ENCODE measurements at regions not wholly inside any gene's neighbourhood (a gene's known extent, or its start where the extent isn't known, plus 50 kb on each side); places are given as distances from the start of the nearest gene placed in this dataset.

- Histone ChIP-seq H3K9me3 (ENCODE audit: control insufficient read depth, low read length) (no peaks in the 10 kb centered on the region), H3K27me3 (replicated peaks; ENCODE audit: control insufficient read depth, insufficient read depth, low read length, poor library complexity, severe bottlenecking) (no peaks in the 10 kb centered on the region), H3K4me3 (ENCODE audit: insufficient read depth, low read depth, low read length, poor library complexity, severe bottlenecking) (no peak overlapping the region), H3K36me3 (ENCODE audit: control insufficient read depth, insufficient read depth, low read length) (no peaks in the 10 kb centered on the region), H3K4me1 (ENCODE audit: control insufficient read depth, insufficient read depth, low read length, poor library complexity, severe bottlenecking) (no peaks in the 10 kb centered on the region), H3K27ac (ENCODE audit: insufficient read depth, low read length, poor library complexity, severe bottlenecking) (no peak overlapping the region)
- no peak for DNase-seq
Observed at GRCh38 chr5:118040496-118040895, 947.9 kb downstream of the DTWD2 start.

GRCh38 chr5:118033686-118034338, 954.5 kb downstream of the DTWD2 start:
- Histone ChIP-seq H3K27ac (ENCODE audit: insufficient read depth, low read length, poor library complexity, severe bottlenecking) (no peak overlapping the region), H3K36me3 (ENCODE audit: control insufficient read depth, insufficient read depth, low read length) (no peaks in the 10 kb centered on the region), H3K4me3 (ENCODE audit: insufficient read depth, low read depth, low read length, poor library complexity, severe bottlenecking) (no peak overlapping the region), H3K9me3 (ENCODE audit: control insufficient read depth, low read length) (no peaks in the 10 kb centered on the region), H3K4me1 (ENCODE audit: control insufficient read depth, insufficient read depth, low read length, poor library complexity, severe bottlenecking) (no peaks in the 10 kb centered on the region), H3K27me3 (replicated peaks; ENCODE audit: control insufficient read depth, insufficient read depth, low read length, poor library complexity, severe bottlenecking) (no peaks in the 10 kb centered on the region)
- DNase-seq: no peak

GRCh38 chr5:118029807-118030206, 958.5 kb downstream of the DTWD2 start:
- no peaks in the 10 kb centered on the region for H3K4me1 ChIP-seq (ENCODE audit: control insufficient read depth, insufficient read depth, low read length, poor library complexity, severe bottlenecking)
- no peak for DNase-seq
- H3K4me3 ChIP-seq (ENCODE audit: insufficient read depth, low read depth, low read length, poor library complexity, severe bottlenecking): no peak overlapping the region
- no peaks in the 10 kb centered on the region for H3K9me3 ChIP-seq (ENCODE audit: control insufficient read depth, low read length)
- no peaks in the 10 kb centered on the region for H3K27me3 ChIP-seq (replicated peaks; ENCODE audit: control insufficient read depth, insufficient read depth, low read length, poor library complexity, severe bottlenecking)
- H3K27ac ChIP-seq (ENCODE audit: insufficient read depth, low read length, poor library complexity, severe bottlenecking): no peak overlapping the region
- H3K36me3 ChIP-seq (ENCODE audit: control insufficient read depth, insufficient read depth, low read length): no peaks in the 10 kb centered on the region

DNA sequence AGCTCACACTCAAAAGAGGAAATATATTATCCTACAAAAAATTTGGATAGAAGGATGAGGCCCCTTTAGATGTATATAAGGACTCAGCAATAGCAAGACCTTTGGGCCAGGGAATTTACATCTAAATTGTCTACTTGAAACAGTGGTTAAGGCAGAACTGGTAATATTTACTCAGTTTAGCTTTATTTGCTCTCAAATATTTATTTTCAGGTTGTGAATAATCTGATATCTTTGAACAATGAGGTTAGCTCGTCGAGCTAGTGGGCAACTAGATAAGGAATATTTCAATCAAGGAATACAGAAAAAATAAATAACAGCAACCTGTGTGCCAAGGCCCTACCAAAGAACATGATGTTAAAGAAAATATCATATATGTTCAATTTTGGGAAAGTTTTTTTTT, 966.3 kb downstream of the DTWD2 start:
- DNase-seq: no peak
- Histone ChIP-seq H3K27ac (ENCODE audit: insufficient read depth, low read length, poor library complexity, severe bottlenecking) (no peak overlapping the region), H3K36me3 (ENCODE audit: control insufficient read depth, insufficient read depth, low read length) (no peaks in the 10 kb centered on the region), H3K9me3 (ENCODE audit: control insufficient read depth, low read length) (no peaks in the 10 kb centered on the region), H3K4me3 (ENCODE audit: insufficient read depth, low read depth, low read length, poor library complexity, severe bottlenecking) (no peak overlapping the region), H3K4me1 (ENCODE audit: control insufficient read depth, insufficient read depth, low read length, poor library complexity, severe bottlenecking) (no peaks in the 10 kb centered on the region), H3K27me3 (replicated peaks; ENCODE audit: control insufficient read depth, insufficient read depth, low read length, poor library complexity, severe bottlenecking) (no peaks in the 10 kb centered on the region)

- Histone ChIP-seq H3K27ac (ENCODE audit: insufficient read depth, low read length, poor library complexity, severe bottlenecking) (no peak overlapping the region), H3K4me3 (ENCODE audit: insufficient read depth, low read depth, low read length, poor library complexity, severe bottlenecking) (no peak overlapping the region), H3K4me1 (ENCODE audit: control insufficient read depth, insufficient read depth, low read length, poor library complexity, severe bottlenecking) (no peaks in the 10 kb centered on the region), H3K36me3 (ENCODE audit: control insufficient read depth, insufficient read depth, low read length) (no peaks in the 10 kb centered on the region), H3K27me3 (replicated peaks; ENCODE audit: control insufficient read depth, insufficient read depth, low read length, poor library complexity, severe bottlenecking) (no peaks in the 10 kb centered on the region), H3K9me3 (ENCODE audit: control insufficient read depth, low read length) (no peaks in the 10 kb centered on the region)
- DNase-seq: no peak
Observed at GRCh38 chr5:118017536-118017935, 970.8 kb downstream of the DTWD2 start.

DNA sequence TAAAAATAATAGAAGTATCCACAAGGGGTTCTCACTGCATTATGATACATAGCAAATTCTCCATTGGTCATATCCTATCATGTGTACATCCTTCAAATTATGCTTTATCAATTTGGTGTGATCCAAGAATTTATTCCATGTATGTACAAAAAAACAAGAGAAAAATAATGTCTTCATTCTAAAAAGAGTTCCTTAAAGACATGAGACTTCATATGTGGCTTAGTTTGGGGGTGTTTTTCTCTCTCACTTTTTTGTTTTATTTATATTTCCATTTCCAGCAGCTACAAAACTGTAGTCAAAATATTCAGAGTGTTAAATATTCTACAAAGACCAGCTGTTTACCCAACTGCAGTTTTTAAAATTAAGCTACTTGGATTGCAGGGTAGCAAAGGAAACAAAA, 972.0 kb downstream of the DTWD2 start:
- no peak for DNase-seq
- Histone ChIP-seq H3K9me3 (ENCODE audit: control insufficient read depth, low read length) (no peaks in the 10 kb centered on the region), H3K36me3 (ENCODE audit: control insufficient read depth, insufficient read depth, low read length) (no peaks in the 10 kb centered on the region), H3K27ac (ENCODE audit: insufficient read depth, low read length, poor library complexity, severe bottlenecking) (no peak overlapping the region), H3K4me3 (ENCODE audit: insufficient read depth, low read depth, low read length, poor library complexity, severe bottlenecking) (no peak overlapping the region), H3K27me3 (replicated peaks; ENCODE audit: control insufficient read depth, insufficient read depth, low read length, poor library complexity, severe bottlenecking) (no peaks in the 10 kb centered on the region), H3K4me1 (ENCODE audit: control insufficient read depth, insufficient read depth, low read length, poor library complexity, severe bottlenecking) (no peaks in the 10 kb centered on the region)

DNA sequence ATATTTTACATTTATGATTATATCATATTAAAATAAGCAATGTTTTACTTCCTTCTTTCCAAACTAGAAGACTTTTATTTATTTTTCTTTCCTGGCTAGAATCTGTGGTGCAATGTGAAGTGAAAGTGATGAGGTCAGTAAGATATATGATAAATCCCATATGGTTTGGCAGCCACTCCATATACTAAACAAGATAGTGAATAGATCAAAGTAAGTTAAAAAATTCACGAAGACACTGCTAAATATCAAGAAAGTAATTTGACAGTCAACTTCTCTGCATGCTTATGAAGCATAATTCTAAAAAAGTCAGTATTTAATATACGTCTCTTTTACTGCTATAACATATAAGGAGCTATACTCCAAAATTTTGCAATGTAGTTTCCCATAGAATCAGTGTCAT, 972.8 kb downstream of the DTWD2 start:
- H3K27me3 ChIP-seq (replicated peaks; ENCODE audit: control insufficient read depth, insufficient read depth, low read length, poor library complexity, severe bottlenecking): no peaks in the 10 kb centered on the region
- H3K4me1 ChIP-seq (ENCODE audit: control insufficient read depth, insufficient read depth, low read length, poor library complexity, severe bottlenecking): no peaks in the 10 kb centered on the region
- no peak overlapping the region for H3K27ac ChIP-seq (ENCODE audit: insufficient read depth, low read length, poor library complexity, severe bottlenecking)
- H3K9me3 ChIP-seq (ENCODE audit: control insufficient read depth, low read length): no peaks in the 10 kb centered on the region
- DNase-seq: no peak
- H3K4me3 ChIP-seq (ENCODE audit: insufficient read depth, low read depth, low read length, poor library complexity, severe bottlenecking): no peak overlapping the region
- no peaks in the 10 kb centered on the region for H3K36me3 ChIP-seq (ENCODE audit: control insufficient read depth, insufficient read depth, low read length)

DNA sequence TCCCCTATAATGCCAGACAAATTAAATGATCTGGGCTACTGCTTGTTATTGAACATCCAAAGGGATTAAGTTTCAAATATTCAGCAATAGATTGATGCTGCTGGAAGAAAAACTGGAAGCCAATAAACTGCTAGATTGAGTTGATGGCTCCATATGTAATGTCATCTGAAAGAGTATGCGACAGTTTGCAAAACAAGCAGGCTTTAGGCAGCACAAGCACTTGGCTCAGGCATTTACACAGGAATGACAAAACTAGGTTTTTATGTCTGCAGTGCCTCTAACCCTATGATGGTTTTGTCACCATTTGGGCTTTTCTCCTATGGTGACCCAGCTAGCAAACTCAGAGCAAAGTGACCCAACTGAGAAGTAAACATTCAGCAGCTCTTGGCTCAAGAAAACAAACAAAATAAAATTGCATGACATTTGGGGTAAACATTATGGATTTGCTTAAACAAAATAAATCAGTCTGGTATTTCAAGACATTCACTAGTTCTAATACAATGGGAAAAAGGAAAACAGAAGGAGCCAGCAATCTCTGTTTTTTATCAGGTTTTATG, 978.5 kb downstream of the DTWD2 start:
- Histone ChIP-seq H3K9me3 (ENCODE audit: control insufficient read depth, low read length) (no peaks in the 10 kb centered on the region), H3K27me3 (replicated peaks; ENCODE audit: control insufficient read depth, insufficient read depth, low read length, poor library complexity, severe bottlenecking) (no peaks in the 10 kb centered on the region), H3K36me3 (ENCODE audit: control insufficient read depth, insufficient read depth, low read length) (no peaks in the 10 kb centered on the region), H3K4me1 (ENCODE audit: control insufficient read depth, insufficient read depth, low read length, poor library complexity, severe bottlenecking) (no peaks in the 10 kb centered on the region), H3K4me3 (ENCODE audit: insufficient read depth, low read depth, low read length, poor library complexity, severe bottlenecking) (no peak overlapping the region), H3K27ac (ENCODE audit: insufficient read depth, low read length, poor library complexity, severe bottlenecking) (no peak overlapping the region)
- DNase-seq: no peak

DNA sequence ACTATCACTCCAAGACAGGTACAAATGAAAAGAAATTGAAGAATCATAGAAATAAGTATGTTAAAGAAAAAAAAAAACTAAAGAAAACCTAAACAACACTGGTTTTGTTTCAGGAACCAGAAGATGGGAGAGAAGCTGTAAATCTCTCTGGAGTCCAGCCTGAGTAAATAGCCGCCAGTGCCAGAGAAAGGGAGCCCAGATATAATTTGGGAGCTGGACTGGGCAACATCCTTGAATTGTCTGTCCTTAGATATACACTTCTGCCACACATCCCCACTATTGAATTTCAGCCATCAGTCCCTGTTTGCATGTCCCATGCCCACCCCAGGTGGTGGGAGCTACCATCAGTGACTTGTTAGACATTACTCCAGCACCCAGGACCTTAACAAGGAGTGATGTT, 979.6 kb downstream of the DTWD2 start:
- Histone ChIP-seq H3K4me1 (ENCODE audit: control insufficient read depth, insufficient read depth, low read length, poor library complexity, severe bottlenecking) (no peaks in the 10 kb centered on the region), H3K27me3 (replicated peaks; ENCODE audit: control insufficient read depth, insufficient read depth, low read length, poor library complexity, severe bottlenecking) (no peaks in the 10 kb centered on the region), H3K9me3 (ENCODE audit: control insufficient read depth, low read length) (no peaks in the 10 kb centered on the region), H3K4me3 (ENCODE audit: insufficient read depth, low read depth, low read length, poor library complexity, severe bottlenecking) (no peak overlapping the region), H3K36me3 (ENCODE audit: control insufficient read depth, insufficient read depth, low read length) (no peaks in the 10 kb centered on the region), H3K27ac (ENCODE audit: insufficient read depth, low read length, poor library complexity, severe bottlenecking) (no peak overlapping the region)
- DNase-seq: no peak

- DNase-seq: no peak
- Histone ChIP-seq H3K27ac (ENCODE audit: insufficient read depth, low read length, poor library complexity, severe bottlenecking) (no peak overlapping the region), H3K4me1 (ENCODE audit: control insufficient read depth, insufficient read depth, low read length, poor library complexity, severe bottlenecking) (no peaks in the 10 kb centered on the region), H3K4me3 (ENCODE audit: insufficient read depth, low read depth, low read length, poor library complexity, severe bottlenecking) (no peak overlapping the region), H3K36me3 (ENCODE audit: control insufficient read depth, insufficient read depth, low read length) (no peaks in the 10 kb centered on the region), H3K9me3 (ENCODE audit: control insufficient read depth, low read length) (no peaks in the 10 kb centered on the region), H3K27me3 (replicated peaks; ENCODE audit: control insufficient read depth, insufficient read depth, low read length, poor library complexity, severe bottlenecking) (no peaks in the 10 kb centered on the region)
Observed at GRCh38 chr5:118007262-118007661, 981.1 kb downstream of the DTWD2 start.

Measured in effector memory CD4-positive, alpha-beta T cell (primary cell).